ENCODE measurements at regions not wholly inside any gene's neighbourhood (a gene's known extent, or its start where the extent isn't known, plus 50 kb on each side); places are given as distances from the start of the nearest gene placed in this dataset.
"Not testable (repeated sequence)": the region's sequence is repeated elsewhere in the genome, so short reads cannot be mapped to it uniquely, and the experiment has no call there.

GRCh38 chr5:5782402-5782801, 359.9 kb downstream of the ICE1 start:
- DNase-seq, result no peak

- no peak for DNase-seq
These were observed 358.9 kb downstream of the ICE1 start for GRCh38 chr5:5781335-5781734.

GRCh38 chr5:5780253-5780652, 357.8 kb downstream of the ICE1 start:
- DNase-seq, result no peak

GRCh38 chr5:5777013-5777412, 354.5 kb downstream of the ICE1 start:
- DNase-seq, result no peak

GRCh38 chr5:5772202-5772601, 349.7 kb downstream of the ICE1 start:
- no peak for DNase-seq

GRCh38 chr5:5770825-5771224, 348.3 kb downstream of the ICE1 start:
- no peak for DNase-seq

- DNase-seq, result peak; percentile 74
These were observed 344.9 kb downstream of the ICE1 start for GRCh38 chr5:5767286-5767928.

- DNase-seq, result no peak
These were observed 342.8 kb downstream of the ICE1 start for GRCh38 chr5:5765066-5765850.

- DNase-seq, result no peak
These were observed 341.8 kb downstream of the ICE1 start for GRCh38 chr5:5764246-5764645.

- DNase-seq, result peak; percentile 19
These were observed 334.3 kb downstream of the ICE1 start for GRCh38 chr5:5756762-5757161.

GRCh38 chr5:5755888-5756287, 333.4 kb downstream of the ICE1 start:
- DNase-seq, result no peak

GRCh38 chr5:5752844-5753243, 330.4 kb downstream of the ICE1 start:
- DNase-seq, result no peak

- no peak for DNase-seq
These were observed 329.5 kb downstream of the ICE1 start for GRCh38 chr5:5751987-5752386.

- DNase-seq, result no peak
These were observed 329.0 kb downstream of the ICE1 start for GRCh38 chr5:5751498-5751897.

GRCh38 chr5:5741418-5741817, 318.9 kb downstream of the ICE1 start:
- DNase-seq, result no peak

- no peak for DNase-seq
These were observed 317.0 kb downstream of the ICE1 start for GRCh38 chr5:5739490-5739945.

- no peak for DNase-seq
These were observed 316.5 kb downstream of the ICE1 start for GRCh38 chr5:5738797-5739489.

GRCh38 chr5:5736007-5736406, 313.5 kb downstream of the ICE1 start:
- DNase-seq, result no peak

- DNase-seq, result not testable (repeated sequence)
These were observed 310.6 kb downstream of the ICE1 start for GRCh38 chr5:5733058-5733457.

GRCh38 chr5:5726401-5726800, 303.9 kb downstream of the ICE1 start:
- DNase-seq, result no peak

GRCh38 chr5:5721881-5722280, 299.4 kb downstream of the ICE1 start:
- no peak for DNase-seq

- DNase-seq, result peak; percentile 41
These were observed 296.8 kb downstream of the ICE1 start for GRCh38 chr5:5719292-5719691.

- no peak for DNase-seq
These were observed 294.2 kb downstream of the ICE1 start for GRCh38 chr5:5716665-5717064.

- no peak for DNase-seq
These were observed 289.1 kb downstream of the ICE1 start for GRCh38 chr5:5711592-5711991.

Measured in NCI-H1092 (cell line).